ENCODE measurements at regions not wholly inside any gene's neighbourhood (a gene's known extent, or its start where the extent isn't known, plus 50 kb on each side); places are given as distances from the start of the nearest gene placed in this dataset.

DNA sequence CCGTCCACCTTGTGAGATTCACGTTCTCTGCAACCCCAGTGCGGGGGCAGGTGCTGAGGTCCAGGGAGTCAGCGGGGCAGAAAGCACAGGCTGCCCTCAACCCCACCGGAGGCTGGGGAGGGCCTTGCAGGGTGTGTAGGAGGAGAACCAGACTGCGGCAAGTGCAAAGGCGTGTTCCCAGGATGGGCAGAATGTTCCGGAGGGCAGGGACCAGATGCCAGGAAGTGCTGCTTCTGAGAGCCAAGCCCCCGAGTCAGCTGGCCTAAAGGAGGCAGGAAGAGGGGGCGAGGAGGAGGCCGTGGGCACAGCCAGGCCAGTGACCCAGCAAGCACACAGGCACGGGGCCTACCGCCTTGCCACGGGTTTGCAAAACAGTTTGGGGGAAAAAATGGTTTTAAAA, 193.8 kb upstream of the AJAP1 start:
- ATAC-seq (no peak), DNase-seq (ENCODE audit: low read depth, low spot score) (no peak)
- intact Hi-C loops (cut with micrococcal nuclease; ENCODE audit: unreplicated experiment) (no loop called here), in situ Hi-C loops (cut with HindIII; ENCODE audit: low pct_unique_long_range_greater_than_20kb, low sequenced_read_pairs) (no loop called here)
- Histone ChIP-seq H3K9me3 (ENCODE audit: control insufficient read depth, insufficient read depth, low read depth, low read length) (no peaks in the 10 kb centered on the region), H3K27ac (ENCODE audit: low read length) (no peak overlapping the region), H3K4me1 (ENCODE audit: control insufficient read depth, insufficient read depth, low read length) (no peaks in the 10 kb centered on the region), H3K36me3 (ENCODE audit: control insufficient read depth, insufficient read depth, low read length) (no peaks in the 10 kb centered on the region), H3K4me3 (ENCODE audit: low read depth in 2 of 2, low read length in 2 of 2) (no peak overlapping the region), H3K27me3 (ENCODE audit: control insufficient read depth, insufficient read depth, low read length) (no peaks in the 10 kb centered on the region)
- CTCF ChIA-PET = no interaction called here
- POLR2A ChIA-PET = no interaction called here
- BruUV-seq (replicated peaks) = no TSS peak
- TF ChIP-seq, protein P1, sequence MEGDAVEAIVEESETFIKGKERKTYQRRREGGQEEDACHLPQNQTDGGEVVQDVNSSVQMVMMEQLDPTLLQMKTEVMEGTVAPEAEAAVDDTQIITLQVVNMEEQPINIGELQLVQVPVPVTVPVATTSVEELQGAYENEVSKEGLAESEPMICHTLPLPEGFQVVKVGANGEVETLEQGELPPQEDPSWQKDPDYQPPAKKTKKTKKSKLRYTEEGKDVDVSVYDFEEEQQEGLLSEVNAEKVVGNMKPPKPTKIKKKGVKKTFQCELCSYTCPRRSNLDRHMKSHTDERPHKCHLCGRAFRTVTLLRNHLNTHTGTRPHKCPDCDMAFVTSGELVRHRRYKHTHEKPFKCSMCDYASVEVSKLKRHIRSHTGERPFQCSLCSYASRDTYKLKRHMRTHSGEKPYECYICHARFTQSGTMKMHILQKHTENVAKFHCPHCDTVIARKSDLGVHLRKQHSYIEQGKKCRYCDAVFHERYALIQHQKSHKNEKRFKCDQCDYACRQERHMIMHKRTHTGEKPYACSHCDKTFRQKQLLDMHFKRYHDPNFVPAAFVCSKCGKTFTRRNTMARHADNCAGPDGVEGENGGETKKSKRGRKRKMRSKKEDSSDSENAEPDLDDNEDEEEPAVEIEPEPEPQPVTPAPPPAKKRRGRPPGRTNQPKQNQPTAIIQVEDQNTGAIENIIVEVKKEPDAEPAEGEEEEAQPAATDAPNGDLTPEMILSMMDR (IDR thresholded peaks at IDR 0.05) = no peak
- no peak for TF ChIP-seq POLR2AphosphoS5 (IDR thresholded peaks at IDR 0.05; ENCODE audit: low read depth, low read length)
- no peak for TF ChIP-seq TCF7L2 (IDR thresholded peaks at IDR 0.05; ENCODE audit: low read depth, low read length)
- no peak for TF ChIP-seq SIN3A (IDR thresholded peaks at IDR 0.05; ENCODE audit: borderline replicate concordance, insufficient read depth, low read depth, low read length)
- no peak for TF ChIP-seq REST (IDR thresholded peaks at IDR 0.05; ENCODE audit: insufficient read depth in 1 of 2, low read depth in 2 of 2, low read length in 1 of 2)

- ATAC-seq (no peak), DNase-seq (ENCODE audit: low read depth, low spot score) (no peak)
- no peak overlapping the region for H3K4me3 ChIP-seq (ENCODE audit: low read depth in 2 of 2, low read length in 2 of 2)
- ChIA-PET POLR2A (no interaction called here), CTCF (no interaction called here)
- no peaks in the 10 kb centered on the region for H3K4me1 ChIP-seq (ENCODE audit: control insufficient read depth, insufficient read depth, low read length)
- H3K27me3 ChIP-seq (ENCODE audit: control insufficient read depth, insufficient read depth, low read length) = no peaks in the 10 kb centered on the region
- H3K27ac ChIP-seq (ENCODE audit: low read length) = no peak overlapping the region
- in situ Hi-C loops (cut with HindIII; ENCODE audit: low pct_unique_long_range_greater_than_20kb, low sequenced_read_pairs) (no loop called here), intact Hi-C loops (cut with micrococcal nuclease; ENCODE audit: unreplicated experiment) (no loop called here)
- no peaks in the 10 kb centered on the region for H3K36me3 ChIP-seq (ENCODE audit: control insufficient read depth, insufficient read depth, low read length)
- TF ChIP-seq POLR2AphosphoS5 (IDR thresholded peaks at IDR 0.05; ENCODE audit: low read depth, low read length) = no peak
- BruUV-seq (replicated peaks) = no TSS peak
- no peaks in the 10 kb centered on the region for H3K9me3 ChIP-seq (ENCODE audit: control insufficient read depth, insufficient read depth, low read depth, low read length)
Measured at GRCh38 chr1:4461726-4462290, 192.6 kb upstream of the AJAP1 start.

DNA sequence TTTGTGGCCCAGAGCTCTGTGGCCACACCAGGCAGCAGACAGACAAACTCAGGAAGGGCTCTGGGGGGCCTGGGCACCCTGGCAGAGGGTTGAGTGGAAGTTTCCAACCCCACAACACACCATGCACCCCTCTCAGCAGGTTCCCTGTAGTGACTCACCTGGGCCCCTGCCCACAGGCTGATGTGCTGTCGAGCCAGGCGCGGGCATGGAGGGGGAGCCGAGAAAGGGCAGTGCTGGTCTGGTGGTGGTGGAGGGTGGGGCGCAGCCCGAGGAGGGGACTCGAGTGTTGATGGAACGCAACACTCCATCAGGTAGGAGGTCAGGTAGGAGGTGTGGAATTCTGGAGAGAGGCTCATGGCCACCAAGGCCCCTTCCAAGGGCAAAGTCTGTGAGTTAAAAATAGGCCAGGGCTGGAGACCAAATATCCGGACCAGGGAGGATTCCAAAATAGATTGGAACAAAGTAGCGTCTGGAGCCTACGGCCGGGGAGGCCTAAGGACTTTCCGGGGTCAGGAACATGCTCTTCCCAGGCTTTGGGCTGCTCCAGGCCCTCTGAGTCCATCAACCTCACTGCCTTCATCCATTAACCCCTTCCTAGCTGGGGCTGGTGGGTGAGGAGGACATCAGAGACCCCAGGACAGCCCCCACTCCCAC, 191.5 kb upstream of the AJAP1 start:
- Histone ChIP-seq H3K9me3 (ENCODE audit: control insufficient read depth, insufficient read depth, low read depth, low read length) (no peaks in the 10 kb centered on the region), H3K4me1 (ENCODE audit: control insufficient read depth, insufficient read depth, low read length) (no peaks in the 10 kb centered on the region), H3K27me3 (ENCODE audit: control insufficient read depth, insufficient read depth, low read length) (no peaks in the 10 kb centered on the region), H3K27ac (ENCODE audit: low read length) (no peak overlapping the region), H3K4me3 (ENCODE audit: low read depth in 2 of 2, low read length in 2 of 2) (no peak overlapping the region), H3K36me3 (ENCODE audit: control insufficient read depth, insufficient read depth, low read length) (no peaks in the 10 kb centered on the region)
- BruUV-seq (replicated peaks) = no TSS peak
- DNase-seq (ENCODE audit: low read depth, low spot score) (no peak), ATAC-seq (no peak)
- ChIA-PET CTCF (no interaction called here), POLR2A (no interaction called here)
- in situ Hi-C loops (cut with HindIII; ENCODE audit: low pct_unique_long_range_greater_than_20kb, low sequenced_read_pairs) (no loop called here), intact Hi-C loops (cut with micrococcal nuclease; ENCODE audit: unreplicated experiment) (no loop called here)
- TF ChIP-seq POLR2AphosphoS5 (IDR thresholded peaks at IDR 0.05; ENCODE audit: low read depth, low read length) (no peak), REST (IDR thresholded peaks at IDR 0.05; ENCODE audit: insufficient read depth in 1 of 2, low read depth in 2 of 2, low read length in 1 of 2) (no peak), TCF7L2 (IDR thresholded peaks at IDR 0.05; ENCODE audit: low read depth, low read length) (no peak), SIN3A (IDR thresholded peaks at IDR 0.05; ENCODE audit: borderline replicate concordance, insufficient read depth, low read depth, low read length) (no peak)
- TF ChIP-seq, protein P1 (IDR thresholded peaks at IDR 0.05) = no peak

Measured in Panc1 (cell line).